ENCODE measurements at regions not wholly inside any gene's neighbourhood (a gene's known extent, or its start where the extent isn't known, plus 50 kb on each side); places are given as distances from the start of the nearest gene placed in this dataset.
A peak's percentile ranks its signal among the peaks of the same experiment; 100 is the strongest.

DNA sequence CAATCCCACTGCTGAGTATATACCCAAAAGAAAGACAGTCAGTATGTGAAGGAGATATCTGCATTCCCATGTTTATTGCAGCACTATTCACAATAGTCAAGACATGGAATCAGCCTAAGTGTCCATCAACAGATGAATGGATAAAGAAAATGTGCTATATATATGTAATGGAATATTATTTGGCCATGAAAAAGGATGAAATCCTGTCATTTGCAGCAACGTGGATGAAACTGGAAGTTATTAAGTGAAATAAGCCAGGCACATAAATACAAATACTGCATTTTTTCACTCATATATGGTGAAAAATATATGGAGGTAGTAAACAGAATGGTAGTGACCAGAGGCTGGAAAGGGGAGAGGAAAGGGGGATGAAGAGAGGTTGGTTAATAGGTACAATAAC is 188.9 kb upstream of the SERP2 start:
- DNase-seq (no peak), ATAC-seq (no peak)
- intact Hi-C loops (cut with DNase I, micrococcal nuclease) = no loop called here

- DNase-seq (no peak), ATAC-seq (no peak)
- intact Hi-C loops (cut with DNase I, micrococcal nuclease) = no loop called here
Measured at GRCh38 chr13:44188257-44188656, 185.4 kb upstream of the SERP2 start.

GRCh38 chr13:44189085-44189484 is 184.5 kb upstream of the SERP2 start:
- intact Hi-C loops (cut with DNase I, micrococcal nuclease) = no loop called here
- ATAC-seq = no peak
- DNase-seq = no peak

- ATAC-seq (no peak), DNase-seq (no peak)
- intact Hi-C loops (cut with DNase I, micrococcal nuclease) = no loop called here
Measured at GRCh38 chr13:44191103-44191502, 182.5 kb upstream of the SERP2 start.

GRCh38 chr13:44191504-44192171 is 182.0 kb upstream of the SERP2 start:
- ATAC-seq (peak; percentile 87), DNase-seq (peak in 1 of 2 donors; percentile 10)
- intact Hi-C loops (cut with DNase I, micrococcal nuclease) = no loop called here

DNA sequence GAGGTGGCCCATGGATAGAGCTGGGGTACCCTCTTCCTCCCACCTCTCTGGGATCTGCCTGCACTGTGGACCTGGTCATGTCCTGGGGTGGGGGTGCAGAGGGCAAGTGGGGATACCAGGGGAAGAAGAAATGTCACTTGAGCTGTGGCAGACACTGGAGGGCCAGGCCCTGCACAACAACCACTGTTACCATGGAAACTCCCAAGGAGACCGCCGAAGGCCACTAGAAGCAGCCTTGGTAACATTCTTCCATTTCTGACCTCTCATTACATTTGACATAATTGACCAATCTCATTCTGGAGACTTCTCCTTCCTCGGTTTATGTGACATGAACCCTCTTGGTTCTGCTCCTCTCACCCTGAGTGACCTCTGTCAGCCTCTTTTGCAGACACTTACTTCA is 179.9 kb upstream of the SERP2 start:
- ATAC-seq (no peak), DNase-seq (no peak)
- intact Hi-C loops (cut with DNase I, micrococcal nuclease) = no loop called here

DNA sequence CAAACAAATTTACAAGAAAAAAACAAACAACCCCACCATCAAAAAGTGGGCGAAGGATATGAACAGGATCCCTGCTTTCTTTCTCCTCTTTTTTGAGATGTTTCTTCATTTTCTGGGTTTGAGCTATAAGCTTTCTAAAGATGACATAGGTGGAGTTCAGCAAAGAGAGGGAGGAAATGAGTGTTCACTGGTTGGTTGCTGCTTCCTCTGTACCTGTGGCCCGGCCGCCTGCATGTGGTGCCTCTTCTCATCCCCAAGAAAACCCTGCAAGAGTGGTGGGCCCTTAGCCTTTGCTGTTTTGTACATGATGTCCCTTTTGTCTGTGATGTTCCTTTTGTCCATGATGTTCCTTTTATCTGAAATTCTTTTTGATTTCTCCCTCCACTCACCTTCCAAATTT is 178.4 kb upstream of the SERP2 start:
- ATAC-seq = no peak
- intact Hi-C loops (cut with DNase I, micrococcal nuclease) = no loop called here
- DNase-seq = no peak

GRCh38 chr13:44196196-44196751 is 177.3 kb upstream of the SERP2 start:
- intact Hi-C loops (cut with DNase I, micrococcal nuclease) = no loop called here
- DNase-seq (no peak), ATAC-seq (no peak)

GRCh38 chr13:44197791-44198770 is 175.5 kb upstream of the SERP2 start:
- no peak for DNase-seq

GRCh38 chr13:44198826-44199225 is 174.8 kb upstream of the SERP2 start:
- DNase-seq (no peak), ATAC-seq (no peak)
- intact Hi-C loops (cut with DNase I, micrococcal nuclease) = no loop called here

More at GRCh38 chr13:44197791-44198770, 175.5 kb upstream of the SERP2 start:
- no peak for ATAC-seq
- intact Hi-C loops (cut with DNase I, micrococcal nuclease) = no loop called here

DNA sequence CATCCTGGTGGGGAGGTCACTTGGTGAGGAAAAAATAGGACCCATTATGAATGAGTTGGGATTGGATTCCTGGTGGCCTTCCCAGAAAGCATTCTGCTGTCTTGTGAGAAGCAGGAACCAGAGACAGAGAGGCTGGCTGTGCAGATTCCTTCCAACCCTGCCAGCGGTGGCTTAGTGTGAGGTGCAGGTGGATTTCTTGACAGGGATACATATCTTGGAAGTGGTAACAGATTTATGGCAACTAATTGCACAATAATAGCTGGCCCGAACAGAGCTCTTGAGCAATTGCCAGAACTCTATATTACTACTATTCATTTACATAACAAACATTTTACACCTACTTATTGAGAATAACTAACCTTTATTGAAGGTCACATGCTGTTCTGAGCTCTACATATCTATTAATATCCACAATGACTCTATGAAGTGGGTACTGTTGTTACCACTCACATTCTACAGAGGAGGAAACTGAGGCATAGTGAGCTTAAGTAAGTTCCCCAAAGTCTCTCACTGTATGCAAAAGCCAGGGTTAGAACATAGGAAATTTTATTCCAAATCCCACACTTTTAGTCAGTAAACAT is 173.9 kb upstream of the SERP2 start:
- ATAC-seq (no peak), DNase-seq (no peak)
- intact Hi-C loops (cut with DNase I, micrococcal nuclease) = no loop called here

DNA sequence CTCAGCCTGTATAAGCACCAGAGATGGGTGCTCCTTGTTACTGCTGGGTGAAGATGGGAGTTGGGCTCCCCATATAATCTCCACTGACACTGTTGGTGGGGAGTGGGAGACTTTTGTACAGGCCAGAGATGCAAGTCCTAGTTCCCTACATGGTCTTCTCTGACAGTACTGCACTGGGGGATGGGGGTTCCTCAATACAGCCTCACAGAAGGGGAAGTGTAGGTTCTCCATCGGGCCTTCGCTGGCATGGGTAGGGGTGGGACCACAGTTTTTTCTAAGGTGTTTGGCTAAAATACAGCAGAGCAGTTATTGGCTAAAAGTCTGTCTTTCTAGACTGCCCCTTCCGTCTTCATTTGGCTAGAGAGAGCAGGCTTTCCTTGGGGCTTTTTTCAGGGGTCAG is 167.2 kb upstream of the SERP2 start:
- DNase-seq (no peak), ATAC-seq (no peak)
- intact Hi-C loops (cut with DNase I, micrococcal nuclease) = no loop called here

GRCh38 chr13:44207476-44207875 is 166.1 kb upstream of the SERP2 start:
- intact Hi-C loops (cut with DNase I, micrococcal nuclease) = no loop called here
- ATAC-seq = peak; percentile 61
- DNase-seq = no peak

DNA sequence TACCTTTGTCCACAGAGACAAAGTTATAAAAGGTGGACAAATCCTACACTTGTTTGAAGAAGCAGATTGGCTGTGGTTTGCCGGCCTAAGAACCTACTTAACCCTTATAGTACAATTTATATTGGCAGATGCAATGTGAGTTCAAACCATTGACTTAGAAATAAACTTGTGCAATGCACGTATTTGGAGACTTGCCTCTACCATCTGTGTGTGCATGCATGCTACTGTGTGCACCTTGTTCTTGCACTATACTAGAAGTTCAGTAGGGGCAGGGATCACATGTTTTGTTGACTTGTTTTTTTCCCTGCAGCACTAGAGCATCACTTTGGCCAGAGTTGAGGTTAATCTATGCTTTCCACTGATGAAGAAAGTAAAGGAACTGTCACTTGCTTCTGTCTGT is 163.1 kb upstream of the SERP2 start:
- intact Hi-C loops (cut with DNase I, micrococcal nuclease) = no loop called here
- ATAC-seq (no peak), DNase-seq (no peak)

DNA sequence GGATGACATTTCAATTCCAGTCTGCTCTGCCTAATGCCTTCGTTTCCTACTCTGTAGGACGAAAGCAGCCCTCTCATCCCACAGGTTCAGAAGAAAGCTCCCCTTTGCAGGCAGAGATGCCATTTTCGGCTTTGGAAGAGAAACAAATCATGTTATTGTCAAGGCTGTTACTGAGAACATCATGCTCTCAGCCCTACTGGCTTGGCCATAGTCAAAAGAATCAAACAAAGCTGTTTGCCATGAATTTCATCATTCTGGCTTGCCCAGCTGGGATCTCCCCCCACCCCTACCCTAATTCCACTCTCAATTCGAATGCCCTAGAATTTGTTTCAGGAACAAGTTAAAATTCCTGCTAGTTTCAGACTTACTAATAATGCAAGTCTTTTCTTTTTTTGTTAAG is 162.3 kb upstream of the SERP2 start:
- ATAC-seq = no peak
- DNase-seq = no peak
- intact Hi-C loops (cut with DNase I, micrococcal nuclease) = no loop called here

DNA sequence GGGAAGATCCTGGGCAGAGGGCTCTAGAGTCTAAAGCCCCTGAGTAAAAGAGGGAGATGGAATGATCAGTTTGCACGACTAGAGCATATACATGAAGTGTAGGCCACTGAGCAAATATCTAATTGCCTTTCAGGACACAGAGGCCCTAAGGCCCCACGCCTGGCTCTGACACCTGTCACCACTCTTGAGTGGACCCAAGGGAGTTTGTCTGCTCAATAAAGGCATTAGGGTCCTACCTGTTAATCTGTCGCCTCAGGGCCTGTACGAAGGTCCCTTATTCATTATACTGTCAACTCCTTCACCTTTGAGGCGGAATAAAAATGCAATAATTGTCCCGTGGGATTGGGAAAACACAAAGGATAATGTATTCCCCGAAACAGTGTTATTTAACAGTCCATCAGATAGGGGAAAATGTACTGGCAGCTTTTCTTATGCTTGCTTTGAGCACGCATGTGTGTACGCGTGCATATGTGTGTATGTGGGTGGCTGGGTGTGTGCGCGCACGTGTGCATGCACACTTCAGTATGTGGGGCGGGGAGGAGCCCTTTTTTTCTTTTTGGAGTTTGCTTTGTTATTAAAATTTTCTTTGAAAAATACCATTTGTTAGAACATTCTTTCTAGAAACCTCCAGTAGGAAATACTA is 161.8 kb upstream of the SERP2 start:
- intact Hi-C loops (cut with DNase I, micrococcal nuclease) = no loop called here
- no peak for ATAC-seq
- DNase-seq = no peak

DNA sequence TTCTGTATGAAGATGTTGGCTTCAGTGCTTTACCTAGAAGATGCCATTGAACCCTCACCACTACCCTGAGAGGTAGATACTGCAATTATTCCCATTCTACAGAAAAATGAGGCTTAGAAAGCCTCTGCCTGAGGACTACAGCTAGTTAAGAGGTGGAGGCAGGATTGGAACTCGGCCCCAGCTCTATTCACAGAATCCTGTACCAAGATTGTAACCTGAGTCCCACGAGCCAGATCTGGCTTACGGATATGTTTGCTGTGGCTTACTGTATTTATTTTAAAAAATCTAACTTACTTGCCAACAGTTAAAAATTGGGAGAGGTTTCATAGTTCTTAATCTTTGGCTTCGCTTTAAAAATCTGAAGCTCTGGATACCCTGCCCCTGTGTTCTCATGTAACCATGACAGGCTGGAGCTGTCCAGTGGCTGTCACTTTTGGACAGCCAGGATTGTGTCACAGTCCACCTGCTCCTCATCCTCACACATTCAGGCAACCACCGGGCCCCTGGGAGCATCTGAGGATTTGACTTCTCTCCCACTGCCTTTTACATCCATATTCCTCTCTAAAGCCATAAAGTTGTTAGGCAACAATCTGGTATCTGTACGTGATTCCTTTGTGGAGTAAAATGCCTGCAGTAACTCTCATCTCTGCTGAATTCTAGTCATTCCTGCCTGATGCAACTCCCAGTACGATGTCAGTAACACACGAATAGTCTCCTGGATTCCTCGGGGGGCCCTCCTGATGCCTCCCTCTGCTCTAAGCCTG is 160.8 kb upstream of the SERP2 start:
- ATAC-seq (no peak), DNase-seq (no peak)
- intact Hi-C loops (cut with DNase I, micrococcal nuclease) = no loop called here

- intact Hi-C loops (cut with DNase I, micrococcal nuclease) = no loop called here
- ATAC-seq (peak; percentile 86), DNase-seq (peak; percentile 46 to 67)
Measured at GRCh38 chr13:44218501-44219240, 155.0 kb upstream of the SERP2 start.
